ENCODE measurements at regions not wholly inside any gene's neighbourhood (a gene's known extent, or its start where the extent isn't known, plus 50 kb on each side); places are given as distances from the start of the nearest gene placed in this dataset.

DNA sequence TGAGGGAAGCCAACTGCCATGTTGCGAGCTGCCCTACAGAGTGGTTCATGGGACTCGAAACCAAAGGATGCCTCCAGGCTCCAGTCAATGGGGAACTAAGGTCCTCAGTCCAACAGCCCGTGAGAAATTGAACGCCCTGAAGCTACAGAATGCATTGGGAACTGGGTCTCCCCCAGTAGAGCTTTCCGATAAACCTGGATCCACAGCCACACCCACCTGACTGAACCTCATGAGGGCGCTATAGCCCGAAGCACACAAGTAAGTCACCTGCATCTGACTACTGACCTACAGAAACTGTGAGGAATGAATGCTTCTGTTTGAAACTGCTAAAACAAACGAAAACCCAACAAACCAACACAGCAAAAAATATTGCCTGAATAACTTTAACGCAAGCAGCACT is 1297.7 kb downstream of the AACS start:
- Mint-ChIP-seq H3K27ac (ENCODE audit: low read depth) (no peak overlapping the region), H3K9me3 (no peaks in the 10 kb centered on the region), H3K27me3 (no peaks in the 10 kb centered on the region), H3K4me1 (no peaks in the 10 kb centered on the region), H3K4me3 (no peak overlapping the region), H3K36me3 (ENCODE audit: insufficient read depth) (no peaks in the 10 kb centered on the region)
- no peak for ATAC-seq (replicated peaks; ENCODE audit: extremely low read depth, poor library complexity, severe bottlenecking)
- no peak for DNase-seq (ENCODE audit: low spot score in 2 of 2)

DNA sequence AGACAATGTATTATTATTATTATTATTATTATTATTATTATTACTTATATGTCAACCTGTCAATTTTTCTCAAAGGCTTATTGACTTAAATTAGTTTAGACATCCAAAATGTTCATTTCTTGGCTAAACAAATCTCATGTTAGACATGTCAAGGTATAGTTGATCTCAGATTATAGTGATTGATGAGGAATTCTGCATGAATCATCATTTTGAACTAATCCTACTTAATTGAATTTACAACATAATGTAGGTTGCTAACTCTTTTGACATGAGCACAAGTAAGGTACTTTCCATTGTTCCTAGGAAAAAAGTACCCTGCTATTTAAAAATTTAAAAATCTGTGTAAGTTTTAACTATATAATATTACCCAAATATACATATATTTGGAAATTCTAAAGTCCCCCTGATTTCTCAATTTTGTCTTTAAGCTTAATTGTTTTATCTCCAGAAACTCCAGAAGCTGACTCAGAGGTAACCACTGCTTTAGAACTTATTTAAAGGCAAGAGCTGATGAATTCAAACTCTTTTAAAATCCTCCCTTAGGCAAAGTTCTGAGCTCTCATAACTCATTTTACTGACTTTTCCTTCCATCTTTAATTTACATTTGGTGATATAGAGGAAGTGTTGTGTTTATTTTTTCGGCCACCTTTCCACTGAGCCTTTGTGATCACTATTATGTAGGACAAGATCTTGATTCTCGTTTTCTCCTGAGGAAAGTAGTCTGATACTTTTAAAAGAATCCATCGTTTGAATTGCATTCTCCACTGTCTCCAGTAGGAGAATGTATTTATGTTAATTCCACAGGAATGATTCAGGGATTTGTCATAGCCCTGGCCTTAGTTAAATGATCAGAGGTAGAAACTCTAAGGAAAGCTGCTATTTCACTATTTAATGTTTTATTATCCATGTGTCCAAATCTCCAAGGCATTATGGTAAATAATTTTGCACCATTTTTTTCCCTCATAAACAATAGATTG is 1304.5 kb downstream of the AACS start:
- no peaks in the 10 kb centered on the region for H3K4me1 Mint-ChIP-seq
- H3K27me3 Mint-ChIP-seq: no peaks in the 10 kb centered on the region
- no peak for ATAC-seq (replicated peaks; ENCODE audit: extremely low read depth, poor library complexity, severe bottlenecking)
- H3K4me3 Mint-ChIP-seq: no peak overlapping the region
- peaks cover 2% of the 10 kb centered on the region for H3K36me3 Mint-ChIP-seq (ENCODE audit: insufficient read depth)
- no peak for DNase-seq (ENCODE audit: low spot score in 2 of 2)
- H3K27ac Mint-ChIP-seq (ENCODE audit: low read depth): no peak overlapping the region
- H3K9me3 Mint-ChIP-seq: no peaks in the 10 kb centered on the region

DNA sequence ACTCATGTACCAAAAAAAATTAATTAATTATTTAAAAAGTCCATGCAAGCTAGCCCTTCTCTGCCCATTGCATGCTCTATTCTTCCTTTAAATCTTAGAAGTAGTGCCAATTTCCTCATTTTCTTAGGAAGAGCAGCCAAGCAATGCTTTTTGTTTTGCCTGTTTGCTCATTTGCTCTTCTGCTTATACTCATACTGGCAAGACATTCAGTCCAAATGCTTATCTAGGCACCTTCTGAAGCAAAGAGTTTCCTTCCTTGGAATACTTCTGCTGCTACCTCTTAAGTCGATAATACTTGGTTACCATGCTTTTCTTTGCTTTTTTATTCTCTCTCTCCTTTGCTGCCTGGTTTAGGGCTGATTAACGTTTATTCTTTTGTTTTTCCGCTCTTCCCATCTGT is 1318.3 kb downstream of the AACS start:
- Mint-ChIP-seq H3K36me3 (ENCODE audit: insufficient read depth) (no peaks in the 10 kb centered on the region), H3K4me1 (no peaks in the 10 kb centered on the region), H3K9me3 (peaks cover 6% of the 10 kb centered on the region), H3K27me3 (no peaks in the 10 kb centered on the region), H3K27ac (ENCODE audit: low read depth) (no peak overlapping the region), H3K4me3 (no peak overlapping the region)
- DNase-seq (ENCODE audit: low spot score in 2 of 2): no peak
- ATAC-seq (replicated peaks; ENCODE audit: extremely low read depth, poor library complexity, severe bottlenecking): no peak

DNA sequence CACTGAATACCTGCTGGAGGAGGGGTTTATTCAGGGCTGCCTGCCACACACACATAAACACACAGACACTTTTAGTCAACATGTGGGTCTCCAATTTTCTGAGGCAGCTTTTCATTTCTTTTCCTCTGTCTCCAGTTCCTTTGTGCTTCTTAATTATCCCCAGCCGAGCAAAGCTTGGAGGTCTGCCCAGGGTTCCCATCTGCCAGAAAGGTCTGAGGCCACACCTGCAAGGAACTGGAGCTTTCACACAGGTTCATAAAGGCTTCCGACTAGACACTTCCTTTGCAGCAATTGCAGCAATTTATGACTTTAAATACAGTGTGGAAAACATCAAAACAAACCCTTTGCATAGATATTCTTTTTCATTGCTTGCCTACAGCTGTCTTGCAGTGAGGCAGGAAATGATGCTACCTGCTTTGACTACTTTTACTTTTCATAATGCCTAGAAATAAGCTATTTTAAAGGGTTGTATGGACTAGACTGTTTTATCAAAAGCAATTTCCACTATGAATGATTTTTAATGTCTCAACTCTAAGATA is 1318.9 kb downstream of the AACS start:
- H3K4me1 Mint-ChIP-seq: no peaks in the 10 kb centered on the region
- H3K27me3 Mint-ChIP-seq: no peaks in the 10 kb centered on the region
- no peak for DNase-seq (ENCODE audit: low spot score in 2 of 2)
- no peak for ATAC-seq (replicated peaks; ENCODE audit: extremely low read depth, poor library complexity, severe bottlenecking)
- no peaks in the 10 kb centered on the region for H3K36me3 Mint-ChIP-seq (ENCODE audit: insufficient read depth)
- H3K27ac Mint-ChIP-seq (ENCODE audit: low read depth): no peak overlapping the region
- peaks cover 6% of the 10 kb centered on the region for H3K9me3 Mint-ChIP-seq
- no peak overlapping the region for H3K4me3 Mint-ChIP-seq

DNA sequence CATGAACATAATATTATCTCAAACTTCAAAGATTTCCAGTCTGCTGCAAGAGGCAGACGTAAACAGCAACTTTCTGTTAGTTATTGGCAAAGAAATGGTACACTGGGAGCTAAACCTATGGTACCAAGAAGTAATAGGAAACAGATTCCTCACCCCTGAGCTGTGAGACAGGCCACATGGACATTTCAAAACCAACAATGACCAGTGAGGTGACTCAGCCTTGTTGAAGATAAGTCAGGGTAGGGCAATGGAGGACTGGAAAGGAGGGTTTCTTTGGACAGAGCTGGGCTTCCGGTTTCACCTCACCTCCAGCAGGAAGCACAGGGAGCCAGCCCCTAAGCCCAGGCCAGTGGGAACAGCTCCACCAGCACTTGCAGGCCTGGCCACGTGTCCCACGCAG is 1320.5 kb downstream of the AACS start:
- H3K27ac Mint-ChIP-seq (ENCODE audit: low read depth): no peak overlapping the region

DNA sequence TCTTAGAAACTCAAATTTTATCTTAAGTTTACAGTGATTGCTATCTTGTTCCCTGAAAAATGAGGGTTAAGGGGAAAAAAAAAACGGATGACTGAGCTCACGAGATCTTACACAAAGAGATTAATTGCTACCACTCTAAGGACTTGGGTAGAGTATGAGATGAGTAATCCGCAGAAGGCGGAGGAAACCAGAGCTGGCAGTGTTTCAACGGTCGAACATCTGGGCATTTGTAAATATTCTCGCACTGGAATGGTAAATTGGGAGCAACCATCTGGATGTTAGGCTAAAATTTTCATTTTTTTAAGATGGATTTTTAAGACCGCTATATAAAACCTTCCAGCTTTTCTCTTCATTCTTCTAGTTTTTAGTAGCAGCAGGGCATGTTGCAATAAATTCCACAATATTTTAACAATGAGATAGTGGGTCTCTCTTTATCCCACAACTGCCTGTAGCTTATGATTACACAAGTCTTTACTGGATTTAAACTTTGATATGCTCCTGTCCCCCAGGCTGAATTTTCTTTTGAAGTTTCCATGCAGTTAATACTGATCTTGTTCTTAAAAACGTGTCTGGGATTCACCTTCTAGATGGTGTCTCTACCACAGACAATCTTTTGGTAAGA is 1324.1 kb downstream of the AACS start:
- H3K4me1 Mint-ChIP-seq: no peaks in the 10 kb centered on the region
- no peaks in the 10 kb centered on the region for H3K9me3 Mint-ChIP-seq
- DNase-seq (ENCODE audit: low spot score in 2 of 2): no peak
- no peak for ATAC-seq (replicated peaks; ENCODE audit: extremely low read depth, poor library complexity, severe bottlenecking)
- peaks cover 7% of the 10 kb centered on the region for H3K27me3 Mint-ChIP-seq
- H3K36me3 Mint-ChIP-seq (ENCODE audit: insufficient read depth): no peaks in the 10 kb centered on the region
- H3K27ac Mint-ChIP-seq (ENCODE audit: low read depth): no peak overlapping the region
- H3K4me3 Mint-ChIP-seq: no peak overlapping the region

More for the DNA sequence above, 1320.5 kb downstream of the AACS start:
- Mint-ChIP-seq H3K36me3 (ENCODE audit: insufficient read depth) (no peaks in the 10 kb centered on the region), H3K27me3 (no peaks in the 10 kb centered on the region), H3K4me3 (no peak overlapping the region), H3K9me3 (peaks cover 2% of the 10 kb centered on the region), H3K4me1 (no peaks in the 10 kb centered on the region)
- DNase-seq (ENCODE audit: low spot score in 2 of 2) (no peak), ATAC-seq (replicated peaks; ENCODE audit: extremely low read depth, poor library complexity, severe bottlenecking) (no peak)

DNA sequence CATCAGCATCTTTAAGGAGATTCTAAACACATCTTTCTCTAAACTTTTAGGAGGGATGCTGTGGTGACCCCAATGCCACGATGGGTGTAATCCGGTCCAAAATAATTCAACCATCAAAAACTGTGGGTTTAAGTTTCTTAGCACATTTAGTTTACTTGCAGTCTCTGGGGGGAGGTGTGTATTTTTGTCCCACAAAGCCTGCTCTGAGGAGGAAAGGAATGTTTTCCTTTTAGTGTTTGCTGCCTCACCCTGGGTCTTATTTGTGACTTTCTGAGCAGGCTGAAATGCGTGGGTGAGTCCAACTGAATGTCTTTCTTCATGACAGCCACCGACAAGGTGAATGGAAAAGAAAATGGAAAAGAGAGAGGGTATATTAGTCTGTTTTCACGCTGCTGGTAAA is 1324.7 kb downstream of the AACS start:
- H3K27me3 Mint-ChIP-seq: peaks cover 7% of the 10 kb centered on the region
- DNase-seq (ENCODE audit: low spot score in 2 of 2) (no peak), ATAC-seq (replicated peaks; ENCODE audit: extremely low read depth, poor library complexity, severe bottlenecking) (no peak)
- no peaks in the 10 kb centered on the region for H3K9me3 Mint-ChIP-seq
- no peaks in the 10 kb centered on the region for H3K4me1 Mint-ChIP-seq
- no peaks in the 10 kb centered on the region for H3K36me3 Mint-ChIP-seq (ENCODE audit: insufficient read depth)
- no peak overlapping the region for H3K4me3 Mint-ChIP-seq
- H3K27ac Mint-ChIP-seq (ENCODE audit: low read depth): no peak overlapping the region

DNA sequence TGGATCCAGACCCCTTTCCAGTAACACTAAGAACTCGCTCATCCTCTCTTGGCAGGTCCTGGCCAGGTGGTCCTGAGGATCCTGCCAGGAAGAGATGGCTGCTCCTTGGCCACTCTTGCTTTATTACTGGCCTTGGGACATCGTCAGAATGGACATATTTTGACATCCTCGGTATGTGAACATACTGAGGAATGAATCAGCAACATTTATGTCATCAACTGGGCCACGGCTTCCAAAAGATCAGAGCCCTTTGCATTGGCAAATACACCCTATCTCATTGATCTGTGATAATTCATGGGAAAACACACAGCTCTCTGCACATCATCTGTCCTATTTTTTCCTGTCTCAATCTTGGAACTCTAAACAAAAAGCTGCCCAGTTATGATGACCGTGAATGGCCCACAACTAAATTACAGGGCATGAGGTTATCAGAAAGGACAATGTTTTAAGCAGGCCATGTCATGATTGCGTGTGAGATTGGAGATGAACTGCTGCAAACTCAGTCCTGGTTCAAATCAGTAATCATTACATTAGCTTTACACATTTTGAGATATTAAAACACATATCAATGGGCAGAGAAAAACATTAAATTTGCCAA is 1325.8 kb downstream of the AACS start:
- H3K4me3 Mint-ChIP-seq: no peak overlapping the region
- ATAC-seq (replicated peaks; ENCODE audit: extremely low read depth, poor library complexity, severe bottlenecking) (no peak), DNase-seq (ENCODE audit: low spot score in 2 of 2) (no peak)
- no peak overlapping the region for H3K27ac Mint-ChIP-seq (ENCODE audit: low read depth)
- no peaks in the 10 kb centered on the region for H3K9me3 Mint-ChIP-seq
- peaks cover 7% of the 10 kb centered on the region for H3K27me3 Mint-ChIP-seq
- H3K36me3 Mint-ChIP-seq (ENCODE audit: insufficient read depth): no peaks in the 10 kb centered on the region
- no peaks in the 10 kb centered on the region for H3K4me1 Mint-ChIP-seq

DNA sequence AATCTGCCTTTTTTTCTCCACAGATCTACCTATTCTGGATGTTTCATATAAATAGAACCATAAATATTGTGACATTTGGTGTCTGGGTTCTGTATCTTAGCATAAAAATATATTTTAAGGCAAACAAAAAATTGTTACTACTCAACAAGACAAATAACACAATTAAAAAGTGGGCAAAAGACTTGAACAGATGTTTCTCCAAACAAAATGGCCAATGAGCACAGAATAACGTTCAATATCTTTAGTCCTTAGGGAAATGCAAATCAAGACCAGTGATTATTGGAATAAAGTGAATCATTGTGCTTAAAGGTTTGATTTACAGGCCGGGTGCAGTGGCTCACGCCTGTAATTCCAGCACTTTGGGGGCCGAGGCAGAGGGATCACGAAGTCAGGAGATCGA is 1331.3 kb downstream of the AACS start:
- Mint-ChIP-seq H3K36me3 (ENCODE audit: insufficient read depth) (no peaks in the 10 kb centered on the region), H3K4me1 (no peaks in the 10 kb centered on the region), H3K27ac (ENCODE audit: low read depth) (no peak overlapping the region), H3K4me3 (no peak overlapping the region), H3K9me3 (no peaks in the 10 kb centered on the region), H3K27me3 (peaks cover 7% of the 10 kb centered on the region)
- ATAC-seq (replicated peaks; ENCODE audit: extremely low read depth, poor library complexity, severe bottlenecking) (no peak), DNase-seq (ENCODE audit: low spot score in 2 of 2) (no peak)

DNA sequence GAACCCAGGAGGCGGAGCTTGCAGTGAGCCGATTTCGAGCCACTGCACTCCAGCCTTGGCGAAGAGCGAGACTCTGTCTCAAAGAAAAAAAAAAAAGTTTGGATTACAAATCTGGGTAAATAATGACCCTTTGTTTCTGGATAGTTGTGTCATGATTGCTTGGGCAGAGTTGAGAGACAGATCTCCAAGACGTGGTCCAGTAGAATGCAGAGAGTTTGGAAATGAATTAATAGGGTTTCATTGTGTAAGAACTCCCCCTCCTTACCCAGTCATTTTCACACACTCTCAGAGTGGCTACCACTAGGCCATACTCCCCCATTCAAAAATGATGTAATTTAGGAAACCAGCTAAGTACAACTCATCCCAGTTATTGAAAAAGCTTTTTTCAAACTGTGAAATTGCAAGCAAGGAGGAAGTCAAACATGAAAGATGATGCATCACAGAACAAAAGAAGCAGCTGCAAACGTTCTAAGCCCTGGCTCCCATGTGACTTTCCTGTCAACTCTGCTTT is 1331.9 kb downstream of the AACS start:
- no peak for DNase-seq (ENCODE audit: low spot score in 2 of 2)
- Mint-ChIP-seq H3K27me3 (peaks cover 7% of the 10 kb centered on the region), H3K9me3 (no peaks in the 10 kb centered on the region)

DNA sequence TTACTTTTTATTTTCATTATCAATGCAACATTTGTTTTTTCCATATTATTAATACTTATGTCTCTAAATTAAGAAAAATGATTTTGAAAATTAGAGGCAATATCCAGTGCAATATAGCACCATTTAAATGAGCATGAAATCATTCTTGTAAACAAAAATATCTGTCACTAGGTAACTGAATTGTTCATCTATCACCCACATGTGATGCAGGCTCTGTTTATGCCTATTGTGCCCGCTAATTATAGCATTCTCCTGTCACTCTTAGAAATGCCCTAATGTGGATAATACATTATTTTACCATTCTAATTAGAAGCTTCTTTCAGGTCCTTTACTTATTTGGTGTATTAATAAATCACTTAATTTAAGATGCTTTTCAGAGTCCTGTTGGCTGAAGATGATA is 1332.4 kb downstream of the AACS start:
- peaks cover 7% of the 10 kb centered on the region for H3K27me3 Mint-ChIP-seq
- no peak overlapping the region for H3K27ac Mint-ChIP-seq (ENCODE audit: low read depth)
- ATAC-seq (replicated peaks; ENCODE audit: extremely low read depth, poor library complexity, severe bottlenecking) (no peak), DNase-seq (ENCODE audit: low spot score in 2 of 2) (no peak)
- H3K9me3 Mint-ChIP-seq: no peaks in the 10 kb centered on the region
- H3K36me3 Mint-ChIP-seq (ENCODE audit: insufficient read depth): no peaks in the 10 kb centered on the region
- H3K4me1 Mint-ChIP-seq: no peaks in the 10 kb centered on the region
- no peak overlapping the region for H3K4me3 Mint-ChIP-seq

More for the DNA sequence above, 1331.9 kb downstream of the AACS start:
- no peak overlapping the region for H3K27ac Mint-ChIP-seq (ENCODE audit: low read depth)
- ATAC-seq (replicated peaks; ENCODE audit: extremely low read depth, poor library complexity, severe bottlenecking): no peak
- H3K4me3 Mint-ChIP-seq: no peak overlapping the region
- H3K4me1 Mint-ChIP-seq: no peaks in the 10 kb centered on the region
- H3K36me3 Mint-ChIP-seq (ENCODE audit: insufficient read depth): no peaks in the 10 kb centered on the region

DNA sequence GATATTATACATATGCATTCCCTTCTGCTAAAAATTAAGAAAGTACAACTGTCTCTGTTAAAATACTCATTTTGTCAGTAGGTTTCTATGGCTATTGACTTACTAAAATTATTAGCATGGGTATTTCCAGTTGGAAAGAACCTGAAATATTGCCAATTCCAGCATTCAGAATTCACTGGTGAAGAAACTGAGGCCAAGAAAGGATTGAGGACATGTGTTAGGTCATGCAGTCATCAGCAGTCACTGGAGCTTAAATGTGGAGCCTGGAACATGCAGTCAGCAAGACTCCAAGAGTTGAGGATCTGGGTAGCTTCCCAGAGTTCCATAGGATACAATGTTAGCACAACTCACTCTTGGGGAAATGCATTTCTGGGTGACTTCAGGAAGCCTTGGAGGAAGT is 1335.6 kb downstream of the AACS start:
- Mint-ChIP-seq H3K4me3 (no peak overlapping the region), H3K27me3 (no peaks in the 10 kb centered on the region), H3K9me3 (no peaks in the 10 kb centered on the region), H3K27ac (ENCODE audit: low read depth) (no peak overlapping the region), H3K4me1 (no peaks in the 10 kb centered on the region), H3K36me3 (ENCODE audit: insufficient read depth) (no peaks in the 10 kb centered on the region)
- DNase-seq (ENCODE audit: low spot score in 2 of 2) (no peak), ATAC-seq (replicated peaks; ENCODE audit: extremely low read depth, poor library complexity, severe bottlenecking) (no peak)
